ENCODE measurements at regions not wholly inside any gene's neighbourhood (a gene's known extent, or its start where the extent isn't known, plus 50 kb on each side); places are given as distances from the start of the nearest gene placed in this dataset.

GRCh38 chr4:56195025-56195424 is 192.3 kb downstream of the AASDH start (continued):
- TF ChIP-seq POU6F1 (CRISPR knock-in tag; IDR thresholded peaks at IDR 0.05; ENCODE audit: borderline replicate concordance, low read depth), result no peak
- TF ChIP-seq TSHZ2 (CRISPR knock-in tag; IDR thresholded peaks at IDR 0.05), result no peak
- no peak for TF ChIP-seq ARNTL (CRISPR knock-in tag; IDR thresholded peaks at IDR 0.05; ENCODE audit: borderline replicate concordance, low read depth)
- TF ChIP-seq TOX (CRISPR knock-in tag; IDR thresholded peaks at IDR 0.05; ENCODE audit: borderline replicate concordance), result no peak
- TF ChIP-seq ZNF8 (CRISPR knock-in tag; IDR thresholded peaks at IDR 0.05), result no peak
- no peak for TF ChIP-seq ZFP30 (CRISPR knock-in tag; IDR thresholded peaks at IDR 0.05)
- no peak for TF ChIP-seq ESRRG (CRISPR knock-in tag; IDR thresholded peaks at IDR 0.05)

GRCh38 chr4:56191534-56191933 is 195.8 kb downstream of the AASDH start:
- ATAC-seq, result no peak
- TF ChIP-seq TOX (CRISPR knock-in tag; IDR thresholded peaks at IDR 0.05; ENCODE audit: borderline replicate concordance) (no peak), ZC3H10 (CRISPR knock-in tag; IDR thresholded peaks at IDR 0.05) (no peak), GLIS3 (CRISPR knock-in tag; IDR thresholded peaks at IDR 0.05) (no peak), BACH2 (CRISPR knock-in tag; IDR thresholded peaks at IDR 0.05; ENCODE audit: borderline replicate concordance) (no peak), SNAI2 (CRISPR knock-in tag; IDR thresholded peaks at IDR 0.05) (no peak), ZFP30 (CRISPR knock-in tag; IDR thresholded peaks at IDR 0.05) (no peak), ZNF565 (CRISPR knock-in tag; conservative IDR thresholded peaks at IDR 0.05; ENCODE audit: low read depth) (no peak), CSRNP3 (CRISPR knock-in tag; IDR thresholded peaks at IDR 0.05) (no peak), ESRRG (CRISPR knock-in tag; IDR thresholded peaks at IDR 0.05) (no peak), TSHZ2 (CRISPR knock-in tag; IDR thresholded peaks at IDR 0.05) (no peak), CSDC2 (CRISPR knock-in tag; IDR thresholded peaks at IDR 0.05) (no peak), PPARA (CRISPR knock-in tag; IDR thresholded peaks at IDR 0.05; ENCODE audit: borderline replicate concordance) (no peak), ZFP3 (CRISPR knock-in tag; IDR thresholded peaks at IDR 0.05) (no peak)

GRCh38 chr4:56187688-56188087 is 199.6 kb downstream of the AASDH start:
- ATAC-seq, result no peak
- TF ChIP-seq TCF4 (CRISPR knock-in tag; IDR thresholded peaks at IDR 0.05; ENCODE audit: borderline replicate concordance) (no peak), ESRRG (CRISPR knock-in tag; IDR thresholded peaks at IDR 0.05) (no peak), TSHZ2 (CRISPR knock-in tag; IDR thresholded peaks at IDR 0.05) (no peak), PPARA (CRISPR knock-in tag; IDR thresholded peaks at IDR 0.05; ENCODE audit: borderline replicate concordance) (no peak), BACH2 (CRISPR knock-in tag; IDR thresholded peaks at IDR 0.05; ENCODE audit: borderline replicate concordance) (no peak), ZNF70 (CRISPR knock-in tag; IDR thresholded peaks at IDR 0.05) (no peak), ZNF565 (CRISPR knock-in tag; conservative IDR thresholded peaks at IDR 0.05; ENCODE audit: low read depth) (no peak), CREB5 (CRISPR knock-in tag; IDR thresholded peaks at IDR 0.05; ENCODE audit: low read depth) (no peak), GLIS3 (CRISPR knock-in tag; IDR thresholded peaks at IDR 0.05) (no peak), ZFP30 (CRISPR knock-in tag; IDR thresholded peaks at IDR 0.05) (no peak), POU6F1 (CRISPR knock-in tag; IDR thresholded peaks at IDR 0.05; ENCODE audit: borderline replicate concordance, low read depth) (no peak), ZNF8 (CRISPR knock-in tag; IDR thresholded peaks at IDR 0.05) (no peak)
